Calu3 (cell line): ENCODE measurements at regions not wholly inside any gene's neighbourhood (a gene's known extent, or its start where the extent isn't known, plus 50 kb on each side); places are given as distances from the start of the nearest gene placed in this dataset.

Experiments used
- BruUV-seq: library from RNA; stranded (reverse); fragments of 400-500 nt; replicated peaks from 2 replicates; lab custom pipeline; 2021; lab: Mats Ljungman, UMichigan
- CTCF ChIA-PET: fragments of 300-600 bp; sonication (Branson Sonifier 250); formaldehyde crosslinking; loops from one replicate; lab custom pipeline; 2022; ENCODE audit warnings: antibody characterized with exemption; lab: Charles Lee
- DNase-seq: peaks from one replicate; pipeline ENCODE4 v3.0.0; 2022
- H3K27ac Mint-ChIP-seq: one replicate; pipeline ENCODE4 v1.8.0; 2022; ENCODE audit warnings: mixed read lengths; ENCODE audit not compliant: unreplicated experiment
- H3K27me3 Mint-ChIP-seq: one replicate; pipeline ENCODE4 v1.8.0; 2022; ENCODE audit warnings: mixed read lengths; ENCODE audit not compliant: unreplicated experiment
- H3K36me3 Mint-ChIP-seq: one replicate; pipeline ENCODE4 v1.8.0; 2022; ENCODE audit warnings: mild to moderate bottlenecking, moderate library complexity, mixed read lengths; ENCODE audit not compliant: insufficient read depth, unreplicated experiment
- H3K4me1 Mint-ChIP-seq: one replicate; pipeline ENCODE4 v1.8.0; 2022; ENCODE audit warnings: mild to moderate bottlenecking, low read depth, mixed read lengths; ENCODE audit not compliant: unreplicated experiment
- H3K4me3 Mint-ChIP-seq: one replicate; pipeline ENCODE4 v1.8.0; 2022; ENCODE audit warnings: mild to moderate bottlenecking, low read depth, moderate library complexity, mixed read lengths; ENCODE audit not compliant: unreplicated experiment
- H3K9me3 Mint-ChIP-seq: one replicate; pipeline ENCODE4 v1.8.0; 2022; ENCODE audit warnings: low read depth, mixed read lengths; ENCODE audit not compliant: unreplicated experiment
- CTCF ChIP-seq: fragments of 200-600 bp; IDR thresholded peaks from one replicate; pipeline ENCODE4 v1.8.0; 2022; ENCODE audit warnings: antibody characterized with exemption; ENCODE audit not compliant: unreplicated experiment
- intact Hi-C: fragments of 100-400 bp; cut with micrococcal nuclease; formaldehyde crosslinking; loops from one replicate; pipeline ENCODE4 v1.10.0; 2022; ENCODE audit not compliant: unreplicated experiment

GRCh38 chr6:141242957-141243356 is 889.8 kb upstream of the GJE1 start:
- H3K36me3 Mint-ChIP-seq: no peaks in the 10 kb centered on the region
- no peak for TF ChIP-seq CTCF
- H3K9me3 Mint-ChIP-seq: no peaks in the 10 kb centered on the region
- BruUV-seq: no TSS peak
- CTCF ChIA-PET: no interaction called here
- no peak overlapping the region for H3K27ac Mint-ChIP-seq
- intact Hi-C loops: no loop called here
- DNase-seq: no peak
- no peaks in the 10 kb centered on the region for H3K4me1 Mint-ChIP-seq
- no peaks in the 10 kb centered on the region for H3K27me3 Mint-ChIP-seq
- no peak overlapping the region for H3K4me3 Mint-ChIP-seq

DNA sequence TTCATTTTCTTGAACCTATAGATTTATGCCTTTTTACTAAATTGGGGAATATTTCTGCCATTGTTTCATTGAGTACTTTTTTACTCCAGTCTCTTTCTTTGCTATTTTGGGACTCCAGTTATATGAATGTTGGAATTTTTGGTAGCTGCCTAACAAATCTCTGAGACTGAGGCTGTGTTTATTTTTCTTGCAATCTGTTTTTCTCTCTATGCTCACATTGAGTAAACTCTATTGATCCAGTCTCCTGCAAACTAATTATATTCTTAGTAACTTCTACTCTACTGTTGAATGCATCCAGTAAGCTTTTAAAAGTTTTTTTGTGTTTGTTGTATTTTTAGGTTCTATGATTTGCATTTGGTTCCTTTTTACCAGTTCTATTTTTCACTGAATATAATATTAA is 903.4 kb upstream of the GJE1 start:
- no TSS peak for BruUV-seq

GRCh38 chr6:141218583-141218982 is 914.1 kb upstream of the GJE1 start:
- H3K4me3 Mint-ChIP-seq: no peak overlapping the region
- no TSS peak for BruUV-seq
- intact Hi-C loops: no loop called here
- H3K36me3 Mint-ChIP-seq: no peaks in the 10 kb centered on the region
- H3K27ac Mint-ChIP-seq: no peak overlapping the region
- H3K4me1 Mint-ChIP-seq: no peaks in the 10 kb centered on the region
- no peak for DNase-seq
- no peak for TF ChIP-seq CTCF
- no peaks in the 10 kb centered on the region for H3K9me3 Mint-ChIP-seq
- no peaks in the 10 kb centered on the region for H3K27me3 Mint-ChIP-seq
- CTCF ChIA-PET: no interaction called here

More for the DNA sequence above, 903.4 kb upstream of the GJE1 start:
- CTCF ChIA-PET: no interaction called here
- Mint-ChIP-seq H3K4me3 (no peak overlapping the region), H3K36me3 (no peaks in the 10 kb centered on the region), H3K4me1 (no peaks in the 10 kb centered on the region), H3K27ac (no peak overlapping the region), H3K9me3 (peaks cover 5% of the 10 kb centered on the region), H3K27me3 (no peaks in the 10 kb centered on the region)
- intact Hi-C loops: no loop called here
- no peak for TF ChIP-seq CTCF
- DNase-seq: no peak

- H3K9me3 Mint-ChIP-seq: no peaks in the 10 kb centered on the region
- H3K27ac Mint-ChIP-seq: no peak overlapping the region
- H3K36me3 Mint-ChIP-seq: no peaks in the 10 kb centered on the region
- CTCF ChIA-PET: no interaction called here
- H3K27me3 Mint-ChIP-seq: no peaks in the 10 kb centered on the region
- H3K4me1 Mint-ChIP-seq: no peaks in the 10 kb centered on the region
- H3K4me3 Mint-ChIP-seq: no peak overlapping the region
- DNase-seq: no peak
- no TSS peak for BruUV-seq
- intact Hi-C loops: no loop called here
- TF ChIP-seq CTCF: no peak
Observed at GRCh38 chr6:141216726-141217125, 916.0 kb upstream of the GJE1 start.

DNA sequence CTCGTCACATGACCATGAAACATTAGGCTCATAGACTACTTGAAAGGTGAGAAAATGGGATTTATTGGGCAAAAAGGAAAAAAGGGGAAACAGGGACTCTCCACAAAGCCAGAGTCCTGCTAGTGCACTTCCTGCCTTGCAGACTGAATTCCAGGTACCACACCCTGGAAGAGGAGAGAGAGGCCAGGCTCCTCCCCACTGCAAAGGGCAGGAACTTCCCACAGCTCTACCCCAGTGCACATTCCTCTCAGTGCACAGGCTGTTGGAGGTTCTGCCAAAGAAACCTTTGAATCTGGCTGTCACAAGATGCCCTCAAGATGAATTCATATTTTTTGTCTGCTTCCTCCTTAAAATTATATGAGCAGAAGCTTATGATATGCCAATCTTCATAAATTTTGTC is 920.4 kb upstream of the GJE1 start:
- no peak for TF ChIP-seq CTCF
- intact Hi-C loops: no loop called here
- CTCF ChIA-PET: no interaction called here
- no TSS peak for BruUV-seq
- no peaks in the 10 kb centered on the region for H3K4me1 Mint-ChIP-seq
- no peak overlapping the region for H3K4me3 Mint-ChIP-seq
- H3K27ac Mint-ChIP-seq: no peak overlapping the region
- DNase-seq: no peak
- H3K36me3 Mint-ChIP-seq: no peaks in the 10 kb centered on the region
- H3K27me3 Mint-ChIP-seq: no peaks in the 10 kb centered on the region
- no peaks in the 10 kb centered on the region for H3K9me3 Mint-ChIP-seq
